AG04450 (cell line): ENCODE measurements at regions not wholly inside any gene's neighbourhood (a gene's known extent, or its start where the extent isn't known, plus 50 kb on each side); places are given as distances from the start of the nearest gene placed in this dataset.

Experiments used
- CTCF ChIA-PET: fragments of 300-600, 350-600 bp; formaldehyde crosslinking; extraction: SDS; loops from one replicate; lab custom pipeline; 2022; ENCODE audit warnings: antibody characterized with exemption, inconsistent platforms; lab: Charles Lee
- POLR2A ChIA-PET: fragments of 350-600 bp; formaldehyde crosslinking; extraction: SDS; loops from one replicate; lab custom pipeline; 2021; ENCODE audit warnings: antibody characterized with exemption, inconsistent platforms; lab: Yijun Ruan, JAX
- DNase-seq: peaks from one replicate; pipeline ENCODE4 v3.0.0-alpha.2; 2011; ENCODE audit warnings: low read depth, low spot score
- H3K27ac ChIP-seq: one replicate; pipeline ENCODE4 v1.5.1; 2012; ENCODE audit warnings: low read depth, low read length, control low read depth
- H3K27me3 ChIP-seq: one replicate; pipeline ENCODE4 v1.6.0; 2012; ENCODE audit warnings: low read length; ENCODE audit not compliant: control insufficient read depth, insufficient read depth
- H3K4me3 ChIP-seq: 2 replicates; pipeline ENCODE4 v1.5.1; 2011; ENCODE audit warnings: mild to moderate bottlenecking, low read depth, low read length, control low read depth
- H3K9me3 ChIP-seq: 2 replicates; pipeline ENCODE4 v1.5.1; 2012; ENCODE audit warnings: low read length; ENCODE audit not compliant: control insufficient read depth, insufficient read depth
- CTCF ChIP-seq: IDR thresholded peaks from 2 replicates; pipeline ENCODE4 v1.5.1; 2011; ENCODE audit warnings: low read depth, low read length, control low read depth, inconsistent platforms

- no peak overlapping the region for H3K27ac ChIP-seq
- POLR2A ChIA-PET = no interaction called here
- H3K9me3 ChIP-seq = peaks cover 51% of the 10 kb centered on the region
- CTCF ChIA-PET = no interaction called here
- H3K27me3 ChIP-seq = no peaks in the 10 kb centered on the region
- TF ChIP-seq CTCF = no peak
- H3K4me3 ChIP-seq = no peak overlapping the region
- DNase-seq = no peak
Observed at GRCh38 chr6:168789699-168790098, 348.7 kb downstream of the SMOC2 start.

GRCh38 chr6:168785720-168786511 lies 344.9 kb downstream of the SMOC2 start:
- DNase-seq = no peak
- Histone ChIP-seq H3K9me3 (peaks cover 51% of the 10 kb centered on the region), H3K4me3 (no peak overlapping the region), H3K27me3 (no peaks in the 10 kb centered on the region), H3K27ac (no peak overlapping the region)
- TF ChIP-seq CTCF = no peak
- POLR2A ChIA-PET = interaction anchor here (0.6 kb wide), 1 partner anchor 788 kb away, joined by 3 read pairs; the partner anchor contains the start of gene KIF25
- CTCF ChIA-PET = no interaction called here

GRCh38 chr6:168784426-168784825 lies 343.4 kb downstream of the SMOC2 start:
- Histone ChIP-seq H3K4me3 (no peak overlapping the region), H3K27ac (no peak overlapping the region), H3K9me3 (peaks cover 45% of the 10 kb centered on the region), H3K27me3 (no peaks in the 10 kb centered on the region)
- no peak for DNase-seq
- ChIA-PET CTCF (no interaction called here), POLR2A (no interaction called here)
- TF ChIP-seq CTCF = no peak

DNA sequence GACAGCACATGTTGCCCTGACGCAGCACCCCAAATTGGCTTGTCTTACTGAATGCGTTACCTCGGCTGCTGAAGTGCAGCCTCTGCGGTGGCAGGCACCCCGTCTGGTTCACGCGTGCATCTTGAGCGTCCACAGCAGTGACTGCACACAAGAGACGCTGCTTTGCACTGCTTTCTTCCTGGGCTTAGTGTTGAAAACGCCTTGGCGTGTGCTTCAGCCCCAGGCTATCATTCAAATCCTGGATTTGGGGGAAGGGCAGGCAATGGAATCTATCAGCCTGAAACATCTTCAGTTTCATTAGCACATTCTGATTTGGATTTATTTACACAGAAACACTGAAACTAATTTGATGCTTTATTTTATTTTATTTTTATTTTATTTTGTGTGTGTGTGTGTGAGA lies 342.7 kb downstream of the SMOC2 start:
- Histone ChIP-seq H3K27ac (no peak overlapping the region), H3K4me3 (no peak overlapping the region), H3K9me3 (peaks cover 39% of the 10 kb centered on the region), H3K27me3 (no peaks in the 10 kb centered on the region)
- ChIA-PET CTCF (no interaction called here), POLR2A (no interaction called here)
- no peak for DNase-seq
- TF ChIP-seq CTCF = no peak

GRCh38 chr6:168782187-168782751 lies 341.3 kb downstream of the SMOC2 start:
- ChIA-PET CTCF (no interaction called here), POLR2A (no interaction called here)
- H3K9me3 ChIP-seq = peaks cover 48% of the 10 kb centered on the region
- H3K27me3 ChIP-seq = no peaks in the 10 kb centered on the region
- no peak for TF ChIP-seq CTCF
- no peak overlapping the region for H3K4me3 ChIP-seq
- no peak overlapping the region for H3K27ac ChIP-seq
- DNase-seq = no peak
